B cell (primary cell): ENCODE measurements at regions not wholly inside any gene's neighbourhood (a gene's known extent, or its start where the extent isn't known, plus 50 kb on each side); places are given as distances from the start of the nearest gene placed in this dataset.

ENCODE experiments used
- ATAC-seq: fragments of 200-7000 bp; cut with Tn5 transposase; one replicate; pipeline ENCODE4 v1.10.0; 2021; ENCODE audit warnings: low read depth, mild to moderate bottlenecking, moderate number of reproducible peaks, moderate library complexity
- CTCF ChIA-PET: fragments of 350-600 bp; sonication (Branson Sonifier 250); formaldehyde crosslinking; loops from one replicate; lab custom pipeline; 2021; ENCODE audit warnings: antibody characterized with exemption, inconsistent platforms; lab: Charles Lee
- POLR2A ChIA-PET: fragments of 350-600 bp; sonication (Branson Sonifier 250); formaldehyde crosslinking; loops from one replicate; lab custom pipeline; 2021; ENCODE audit warnings: antibody characterized with exemption; lab: Charles Lee
- DNase-seq: peaks from one replicate; pipeline ENCODE4 v3.0.0; 2013
- H2AFZ ChIP-seq: 2 replicates; pipeline ENCODE4 v1.6.1; 2012; ENCODE audit warnings: mild to moderate bottlenecking, low read depth, low read length; ENCODE audit not compliant: insufficient read depth, poor library complexity, severe bottlenecking
- H3K27ac ChIP-seq, 2 donors: 1 replicate in 1 of 2; 2 replicates in 1 of 2; pipeline ENCODE4 v1.5.1; 2012 to 2013; ENCODE audit warnings: low read length in 2 of 2, mild to moderate bottlenecking in 2 of 2, moderate library complexity in 1 of 2
- H3K27me3 ChIP-seq, 4 experiments: fragments of 200-600 bp in 1 of 4; sonication (generic) in 1 of 4; replicated peaks in 1 of 4; 1 replicate in 2 of 4; 2 replicates in 2 of 4; pipeline versions ENCODE4 v1.6.1 to v1.7.0; 2013 to 2016; ENCODE audit warnings: low read length in 3 of 4, mild to moderate bottlenecking in 2 of 4, mixed read lengths in 1 of 4, moderate library complexity in 1 of 4; ENCODE audit not compliant: insufficient read depth in 4 of 4, control insufficient read depth in 3 of 4; ENCODE audit errors: control extremely low read depth in 1 of 4
- H3K36me3 ChIP-seq, 2 experiments: replicated peaks in 1 of 2; 1 replicate in 1 of 2; 2 replicates in 1 of 2; pipeline versions ENCODE4 v1.6.1 to v1.7.1; 2013; ENCODE audit warnings: low read length in 1 of 2; ENCODE audit not compliant: insufficient read depth in 2 of 2, control insufficient read depth in 1 of 2; ENCODE audit errors: control extremely low read depth in 1 of 2, extremely low read depth in 1 of 2
- H3K4me1 ChIP-seq, 2 donors: fragments of 200-600 bp in 1 of 2; sonication (generic) in 1 of 2; 1 replicate in 1 of 2; 2 replicates in 1 of 2; pipeline versions ENCODE4 v1.5.1 to v1.6.1; 2013 to 2017; ENCODE audit warnings: low read length in 2 of 2; ENCODE audit not compliant: control insufficient read depth in 2 of 2, insufficient read depth in 2 of 2
- H3K4me2 ChIP-seq: replicated peaks from 2 replicates; pipeline ENCODE3; 2012; ENCODE audit warnings: mild to moderate bottlenecking, low read depth, low read length; ENCODE audit not compliant: poor library complexity, severe bottlenecking
- H3K4me3 ChIP-seq, 5 experiments: fragments of 200-600 bp in 1 of 5; sonication (generic) in 1 of 5; 1 replicate in 3 of 5; 2 replicates in 2 of 5; pipeline versions ENCODE4 v1.5.1 to v1.7.0; 2011 to 2016; ENCODE audit warnings: low read length in 4 of 5, mild to moderate bottlenecking in 4 of 5, low read depth in 2 of 5, control low read depth in 1 of 5, moderate library complexity in 1 of 5; ENCODE audit not compliant: insufficient read depth in 1 of 5; ENCODE audit errors: control extremely low read depth in 1 of 5, extremely low read depth in 1 of 5
- H3K79me2 ChIP-seq: fragments of 200-600 bp; sonication (generic); one replicate; pipeline ENCODE4 v1.6.0; 2016; ENCODE audit warnings: low read length; ENCODE audit not compliant: control insufficient read depth, insufficient read depth
- H3K9ac ChIP-seq: fragments of 200-600 bp; sonication (generic); 2 replicates; pipeline ENCODE4 v1.6.1; 2017; ENCODE audit warnings: mild to moderate bottlenecking, low read length, moderate library complexity
- H3K9me3 ChIP-seq, 3 donors: one replicate each; pipeline versions ENCODE4 v1.6.1 to v1.7.1; 2013; ENCODE audit warnings: low read length in 2 of 3; ENCODE audit not compliant: control insufficient read depth in 2 of 3, insufficient read depth in 1 of 3; ENCODE audit errors: control extremely low read depth in 1 of 3
- H4K20me1 ChIP-seq: 2 replicates; pipeline ENCODE4 v1.6.0; 2012; ENCODE audit warnings: mild to moderate bottlenecking, low read length; ENCODE audit not compliant: insufficient read depth, control insufficient read depth, poor library complexity, severe bottlenecking
- H3K27ac Mint-ChIP-seq: one replicate; pipeline ENCODE4 v1.8.0; 2021; ENCODE audit warnings: mixed read lengths
- H3K27me3 Mint-ChIP-seq: one replicate; pipeline ENCODE4 v1.8.0; 2021; ENCODE audit warnings: mixed read lengths
- H3K4me1 Mint-ChIP-seq: one replicate; pipeline ENCODE4 v1.8.0; 2021; ENCODE audit warnings: mixed read lengths
- H3K4me3 Mint-ChIP-seq: one replicate; pipeline ENCODE4 v1.8.0; 2021; ENCODE audit warnings: mixed read lengths
- H3K9me3 Mint-ChIP-seq: one replicate; pipeline ENCODE4 v1.8.0; 2022; ENCODE audit warnings: mixed read lengths; ENCODE audit not compliant: insufficient read depth
- CTCF ChIP-seq: fragments of 200-600 bp; IDR thresholded peaks from one replicate; pipeline ENCODE4 v1.8.0; 2022; ENCODE audit warnings: antibody characterized with exemption, mild to moderate bottlenecking
- EZH2 ChIP-seq: IDR thresholded peaks from 2 replicates; pipeline ENCODE4 v1.6.1; 2012; ENCODE audit warnings: borderline replicate concordance, low read depth, mild to moderate bottlenecking, moderate library complexity, low read length; ENCODE audit not compliant: insufficient read depth, poor library complexity, severe bottlenecking
- WGBS: methylation state at CpG from one replicate; pipeline ENCODE4 v1.1.5; 2013; ENCODE audit warnings: missing lambda C conversion rate; ENCODE audit not compliant: insufficient coverage; 5-methylcytosine and 5-hydroxymethylcytosine counted together
- intact Hi-C: fragments of 100-400 bp; cut with micrococcal nuclease; formaldehyde crosslinking; loops from one replicate; pipeline ENCODE4 v1.10.0; 2022

GRCh38 chr3:118167571-118167970, 867.1 kb downstream of the IGSF11 start:
- H3K9ac ChIP-seq, result no peak overlapping the region
- no peak overlapping the region for H3K27ac Mint-ChIP-seq
- ATAC-seq, result no peak
- WGBS, result no CpG with 5 or more reads among the region's 2 CpGs
- H3K27me3 ChIP-seq, result no peaks in the 10 kb centered on the region
- no peak overlapping the region for H3K27ac ChIP-seq
- H3K79me2 ChIP-seq, result no peaks in the 10 kb centered on the region
- no peak overlapping the region for H3K4me3 Mint-ChIP-seq
- no peak for TF ChIP-seq EZH2
- TF ChIP-seq CTCF, result no peak
- H3K27me3 Mint-ChIP-seq, result no peaks in the 10 kb centered on the region
- H3K36me3 ChIP-seq, result no peaks in the 10 kb centered on the region
- no peak overlapping the region for H3K4me3 ChIP-seq
- H3K9me3 ChIP-seq, result peaks cover 0 to 19% (median 2%) of the 10 kb centered on the region in 3 donors
- H3K4me1 ChIP-seq, result no peaks in the 10 kb centered on the region
- H4K20me1 ChIP-seq, result no peaks in the 10 kb centered on the region
- peaks cover 2% of the 10 kb centered on the region for H3K9me3 Mint-ChIP-seq
- DNase-seq, result no peak
- H3K4me2 ChIP-seq, result no peak overlapping the region
- no peaks in the 10 kb centered on the region for H3K4me1 Mint-ChIP-seq
- ChIA-PET CTCF (no interaction called here), POLR2A (no interaction called here)
- no peak overlapping the region for H2AFZ ChIP-seq
- intact Hi-C loops, result no loop called here

- Histone ChIP-seq H3K4me2 (no peak overlapping the region), H3K27ac (no peak overlapping the region), H4K20me1 (no peaks in the 10 kb centered on the region), H3K79me2 (no peaks in the 10 kb centered on the region), H3K36me3 (no peaks in the 10 kb centered on the region), H3K27me3 (no peaks in the 10 kb centered on the region), H3K9ac (no peak overlapping the region), H2AFZ (no peak overlapping the region), H3K9me3 (peaks cover 0 to 14% (median 3%) of the 10 kb centered on the region in 3 donors), H3K4me1 (no peaks in the 10 kb centered on the region), H3K4me3 (no peak overlapping the region)
- H3K9me3 Mint-ChIP-seq, result peaks cover 2% of the 10 kb centered on the region
- no peak for TF ChIP-seq EZH2
- no peak for TF ChIP-seq CTCF
- no peak overlapping the region for H3K4me3 Mint-ChIP-seq
- intact Hi-C loops, result no loop called here
- CTCF ChIA-PET, result no interaction called here
- no peaks in the 10 kb centered on the region for H3K4me1 Mint-ChIP-seq
- POLR2A ChIA-PET, result no interaction called here
- no peaks in the 10 kb centered on the region for H3K27me3 Mint-ChIP-seq
- no CpG with 5 or more reads among the region's 4 CpGs for WGBS
- no peak overlapping the region for H3K27ac Mint-ChIP-seq
- no peak for ATAC-seq
- no peak for DNase-seq
These were observed 866.5 kb downstream of the IGSF11 start for GRCh38 chr3:118168175-118168574.
